HEK293 (cell line): ENCODE measurements at regions not wholly inside any gene's neighbourhood (a gene's known extent, or its start where the extent isn't known, plus 50 kb on each side); places are given as distances from the start of the nearest gene placed in this dataset.

ENCODE experiments used
- ATF2 ChIP-seq: fragments of 450-650 bp; formaldehyde crosslinking; IDR thresholded peaks from 2 replicates; pipeline ENCODE4 v1.5.1; 2016; ENCODE audit warnings: missing biosample characterization, missing genetic modification characterization, low read depth
- CTCF ChIP-seq: fragments of 450-650 bp; formaldehyde crosslinking; IDR thresholded peaks from 2 replicates; pipeline ENCODE4 v1.5.1; 2016; ENCODE audit warnings: missing biosample characterization, missing genetic modification characterization
- KLF8 ChIP-seq: fragments of 450-650 bp; formaldehyde crosslinking; IDR thresholded peaks from 2 replicates; pipeline ENCODE4 v1.5.1; 2016; ENCODE audit warnings: missing biosample characterization, missing genetic modification characterization
- REST ChIP-seq: fragments of 450-650 bp; formaldehyde crosslinking; IDR thresholded peaks from 2 replicates; pipeline ENCODE4 v1.5.1; 2016; ENCODE audit warnings: missing biosample characterization, missing genetic modification characterization
- ZNF114 ChIP-seq: fragments of 450-650 bp; formaldehyde crosslinking; IDR thresholded peaks from 2 replicates; pipeline ENCODE4 v1.5.0; 2017; ENCODE audit warnings: missing biosample characterization, missing genetic modification characterization
- ZNF146 ChIP-seq: fragments of 450-650 bp; formaldehyde crosslinking; IDR thresholded peaks from 2 replicates; pipeline ENCODE4 v1.5.1; 2016; ENCODE audit warnings: missing biosample characterization, missing genetic modification characterization
- ZNF157 ChIP-seq: fragments of 450-650 bp; formaldehyde crosslinking; IDR thresholded peaks from 2 replicates; pipeline ENCODE4 v1.5.1; 2016; ENCODE audit warnings: missing biosample characterization, missing genetic modification characterization
- ZNF19 ChIP-seq: fragments of 450-650 bp; formaldehyde crosslinking; IDR thresholded peaks from 2 replicates; pipeline ENCODE4; 2016; ENCODE audit warnings: missing biosample characterization, missing genetic modification characterization, low read depth
- ZNF394 ChIP-seq: fragments of 450-650 bp; formaldehyde crosslinking; IDR thresholded peaks from 2 replicates; pipeline ENCODE4 v1.5.1; 2016; ENCODE audit warnings: missing biosample characterization, missing genetic modification characterization, mild to moderate bottlenecking, moderate library complexity, borderline replicate concordance
- ZNF529 ChIP-seq: fragments of 450-650 bp; formaldehyde crosslinking; IDR thresholded peaks from 2 replicates; pipeline ENCODE4 v1.5.1; 2017; ENCODE audit warnings: missing genetic modification characterization, missing biosample characterization; ENCODE audit not compliant: insufficient replicate concordance
- ZNF596 ChIP-seq: fragments of 450-650 bp; IDR thresholded peaks from 2 replicates; pipeline ENCODE4 v1.5.0; 2018; ENCODE audit warnings: missing biosample characterization, mild to moderate bottlenecking, missing genetic modification characterization, moderate library complexity
- ZNF600 ChIP-seq: fragments of 450-650 bp; formaldehyde crosslinking; IDR thresholded peaks from 2 replicates; pipeline ENCODE4 v1.5.1; 2016; ENCODE audit warnings: missing biosample characterization, missing genetic modification characterization

GRCh38 chr7:156578978-156579430 is 61.6 kb upstream of the RNF32 start:
- TF ChIP-seq ZNF19 (no peak), ZNF394 (tag by site-specific recombination) (no peak), ZNF600 (tag by site-specific recombination) (no peak), ZNF114 (tag by site-specific recombination) (no peak), REST (tag by site-specific recombination) (no peak), CTCF (no peak), ZNF146 (tag by site-specific recombination) (no peak), ZNF596 (tag by site-specific recombination) (no peak), ATF2 (no peak), KLF8 (tag by site-specific recombination) (no peak), ZNF529 (tag by site-specific recombination) (no peak), ZNF157 (no peak)
